IMR-90 (cell line): ENCODE measurements at regions not wholly inside any gene's neighbourhood (a gene's known extent, or its start where the extent isn't known, plus 50 kb on each side); places are given as distances from the start of the nearest gene placed in this dataset.

Source experiments
- ATAC-seq: fragments of 200-7000 bp; cut with Tn5 transposase; 2 replicates; pipeline ENCODE4 v1.9.1; 2020; ENCODE audit warnings: low read depth, mild to moderate bottlenecking, moderate library complexity
- BruUV-seq: library from RNA; stranded (reverse); fragments of 400-500 nt; replicated peaks from 2 replicates; lab custom pipeline; 2021; lab: Mats Ljungman, UMichigan
- CTCF ChIA-PET: fragments of 300-600 bp; formaldehyde crosslinking; extraction: SDS; loops from one replicate; lab custom pipeline; 2021; ENCODE audit warnings: antibody characterized with exemption; lab: Yijun Ruan, JAX
- POLR2A ChIA-PET: fragments of 300-600 bp; sonication (Branson Sonifier 250); formaldehyde crosslinking; loops from one replicate; lab custom pipeline; 2022; ENCODE audit warnings: antibody characterized with exemption; ENCODE audit not compliant: unreplicated experiment; lab: Charles Lee
- DNase-seq: peaks from one replicate; pipeline ENCODE4 v3.0.0; 2013
- H2AFZ ChIP-seq: replicated peaks from 2 replicates; pipeline ENCODE3; 2013; ENCODE audit warnings: low read length, mild to moderate bottlenecking; ENCODE audit not compliant: poor library complexity
- H2AK5ac ChIP-seq: 2 replicates; pipeline ENCODE4 v1.6.1; 2013; ENCODE audit warnings: low read depth, low read length, inconsistent platforms
- H2AK9ac ChIP-seq: replicated peaks from 2 replicates; pipeline ENCODE3; 2013; ENCODE audit warnings: mild to moderate bottlenecking, low read depth, low read length, moderate library complexity; ENCODE audit not compliant: poor library complexity
- H2BK120ac ChIP-seq: 2 replicates; pipeline ENCODE4 v1.6.1; 2013; ENCODE audit warnings: low read depth, low read length, inconsistent platforms
- H2BK15ac ChIP-seq: 3 replicates; pipeline ENCODE4 v1.6.1; 2013; ENCODE audit warnings: low read depth, low read length, inconsistent platforms
- H2BK20ac ChIP-seq: 2 replicates; pipeline ENCODE4 v1.6.1; 2013; ENCODE audit warnings: low read depth, mild to moderate bottlenecking, inconsistent platforms, low read length, moderate library complexity
- H2BK5ac ChIP-seq: 2 replicates; pipeline ENCODE4 v1.6.1; 2013; ENCODE audit warnings: mild to moderate bottlenecking, low read depth, low read length, inconsistent platforms; ENCODE audit not compliant: poor library complexity, severe bottlenecking
- H3K14ac ChIP-seq: replicated peaks from 2 replicates; pipeline ENCODE4 v1.6.1; 2013; ENCODE audit warnings: low read depth, low read length, inconsistent platforms
- H3K18ac ChIP-seq: 2 replicates; pipeline ENCODE4 v1.6.1; 2013; ENCODE audit warnings: low read depth, low read length, control low read depth
- H3K23ac ChIP-seq: 2 replicates; pipeline ENCODE4 v1.6.1; 2013; ENCODE audit warnings: low read depth, low read length, inconsistent platforms
- H3K27ac ChIP-seq: 2 replicates; pipeline ENCODE4 v1.5.1; 2013; ENCODE audit warnings: mild to moderate bottlenecking, control low read depth, low read length; ENCODE audit not compliant: insufficient read depth
- H3K27me3 ChIP-seq: 2 replicates; pipeline ENCODE4 v1.6.1; 2013; ENCODE audit warnings: low read length; ENCODE audit not compliant: control insufficient read depth, insufficient read depth
- H3K36me3 ChIP-seq: 2 replicates; pipeline ENCODE4 v1.6.1; 2013; ENCODE audit warnings: low read length, mixed read lengths; ENCODE audit not compliant: control insufficient read depth, insufficient read depth
- H3K4ac ChIP-seq: 2 replicates; pipeline ENCODE4 v1.6.1; 2013; ENCODE audit warnings: low read depth, low read length, inconsistent platforms
- H3K4me1 ChIP-seq: 2 replicates; pipeline ENCODE4 v1.6.1; 2013; ENCODE audit warnings: low read length, mixed read lengths; ENCODE audit not compliant: control insufficient read depth, insufficient read depth
- H3K4me2 ChIP-seq: 2 replicates; pipeline ENCODE4 v1.6.1; 2013; ENCODE audit warnings: low read depth, mild to moderate bottlenecking, control low read depth, low read length, moderate library complexity
- H3K4me3 ChIP-seq: 2 replicates; pipeline ENCODE4 v1.5.1; 2013; ENCODE audit warnings: low read depth, mild to moderate bottlenecking, control low read depth, low read length, moderate library complexity; ENCODE audit not compliant: insufficient read depth
- H3K56ac ChIP-seq: 2 replicates; pipeline ENCODE4 v1.6.1; 2013; ENCODE audit warnings: low read length, inconsistent platforms; ENCODE audit not compliant: insufficient read depth; ENCODE audit errors: extremely low read depth
- H3K79me1 ChIP-seq, 2 experiments: 2 replicates each; pipeline ENCODE4 v1.6.1; 2013; ENCODE audit warnings: low read length in 2 of 2, inconsistent platforms in 1 of 2, low read depth in 1 of 2
- H3K9ac ChIP-seq: 2 replicates; pipeline ENCODE4 v1.6.1; 2013; ENCODE audit warnings: low read depth, low read length, control low read depth
- H3K9me1 ChIP-seq: 2 replicates; pipeline ENCODE4 v1.6.1; 2013; ENCODE audit warnings: low read length, inconsistent platforms; ENCODE audit not compliant: insufficient read depth
- H3K9me3 ChIP-seq: 2 replicates; pipeline ENCODE4 v1.6.1; 2013; ENCODE audit warnings: low read length; ENCODE audit not compliant: control insufficient read depth, insufficient read depth
- H4K20me1 ChIP-seq: 2 replicates; pipeline ENCODE4 v1.6.1; 2013; ENCODE audit warnings: low read length, inconsistent platforms; ENCODE audit not compliant: insufficient read depth
- H4K5ac ChIP-seq: 2 replicates; pipeline ENCODE4 v1.6.1; 2013; ENCODE audit warnings: mild to moderate bottlenecking, low read depth, low read length, control low read depth
- H4K8ac ChIP-seq, 2 experiments: 2 replicates each; pipeline ENCODE4 v1.6.1; 2013; ENCODE audit warnings: low read depth in 2 of 2, low read length in 2 of 2, control low read depth in 1 of 2, inconsistent platforms in 1 of 2
- H4K91ac ChIP-seq: 2 replicates; pipeline ENCODE4 v1.6.1; 2013; ENCODE audit warnings: low read depth, low read length, inconsistent platforms; ENCODE audit not compliant: insufficient read depth
- BHLHE40 ChIP-seq: fragments of 150-350 bp; IDR thresholded peaks from 2 replicates; pipeline ENCODE4 v1.6.1; 2016; ENCODE audit warnings: mild to moderate bottlenecking, low read depth, low read length
- CEBPB ChIP-seq: IDR thresholded peaks from 2 replicates; pipeline ENCODE4 v1.6.1; 2012; ENCODE audit warnings: low read depth, low read length, improper control_type of control experiment
- CHD1 ChIP-seq: IDR thresholded peaks from 2 replicates; pipeline ENCODE4 v1.6.1; 2012; ENCODE audit warnings: low read depth, low read length, improper control_type of control experiment
- FOS ChIP-seq: fragments of 150-350 bp; IDR thresholded peaks from 2 replicates; pipeline ENCODE4 v1.6.1; 2016; ENCODE audit warnings: low read depth, low read length
- MAFK ChIP-seq: IDR thresholded peaks from 2 replicates; pipeline ENCODE4 v1.6.1; 2012; ENCODE audit warnings: low read depth, low read length, improper control_type of control experiment
- MAZ ChIP-seq: IDR thresholded peaks from 2 replicates; pipeline ENCODE4 v1.6.1; 2012; ENCODE audit warnings: low read depth, mild to moderate bottlenecking, low read length, improper control_type of control experiment, moderate library complexity, borderline replicate concordance
- MXI1 ChIP-seq: IDR thresholded peaks from 2 replicates; pipeline ENCODE4 v1.6.1; 2012; ENCODE audit warnings: low read depth, mild to moderate bottlenecking, low read length, moderate library complexity, borderline replicate concordance
- NFE2L2 ChIP-seq: fragments of 150-350 bp; IDR thresholded peaks from 2 replicates; pipeline ENCODE4 v1.6.1; 2016; ENCODE audit warnings: low read depth, mild to moderate bottlenecking, low read length
- POLR2A ChIP-seq: IDR thresholded peaks from 2 replicates; pipeline ENCODE4 v1.6.1; 2012; ENCODE audit warnings: mild to moderate bottlenecking, low read depth, low read length
- RAD21 ChIP-seq: IDR thresholded peaks from 2 replicates; pipeline ENCODE4 v1.6.1; 2012; ENCODE audit warnings: low read length, improper control_type of control experiment
- RCOR1 ChIP-seq: IDR thresholded peaks from 2 replicates; pipeline ENCODE4 v1.6.1; 2012; ENCODE audit warnings: mild to moderate bottlenecking, low read length, improper control_type of control experiment; ENCODE audit not compliant: insufficient replicate concordance
- RFX5 ChIP-seq: IDR thresholded peaks from 2 replicates; pipeline ENCODE4 v1.8.0; 2012; ENCODE audit warnings: low read depth, mild to moderate bottlenecking, low read length, moderate library complexity
- SMC3 ChIP-seq: fragments of 150-350 bp; IDR thresholded peaks from 2 replicates; pipeline ENCODE4 v1.6.1; 2016; ENCODE audit warnings: low read depth, mild to moderate bottlenecking, antibody characterized with exemption, low read length, moderate library complexity
- WGBS, 2 experiments: methylation state at CpG; one replicate each; pipeline versions ENCODE4 v1.1.5 to v1.1.7; 2013; ENCODE audit warnings: missing lambda C conversion rate in 2 of 2; ENCODE audit not compliant: insufficient read length in 1 of 2; ENCODE audit errors: extremely low coverage in 2 of 2; 5-methylcytosine and 5-hydroxymethylcytosine counted together
- dilution Hi-C: fragments of 300-500 bp; cut with HindIII; formaldehyde crosslinking; loops from one replicate; pipeline ENCODE4 v1.14.3; 2018; ENCODE audit warnings: low sequenced_read_pairs; ENCODE audit not compliant: unreplicated experiment
- in situ Hi-C: fragments of 300-500 bp; cut with MboI; formaldehyde crosslinking; loops from 3 replicates; pipeline ENCODE4 v1.14.3; 2019; ENCODE audit warnings: low sequenced_read_pairs, inconsistent platforms, mixed read lengths
- intact Hi-C: fragments of 100-400 bp; cut with micrococcal nuclease; formaldehyde crosslinking; loops from 2 replicates; pipeline ENCODE4 v1.10.0; 2022
- TF ChIP-seq, protein P1 (sequence below): fragments of 150-350 bp; IDR thresholded peaks from 2 replicates; pipeline ENCODE4 v1.6.1; 2017; ENCODE audit warnings: mild to moderate bottlenecking, antibody characterized with exemption, low read length, low read depth
- TF ChIP-seq, protein P2 (sequence below): fragments of 150-350 bp; IDR thresholded peaks from 2 replicates; pipeline ENCODE4 v1.6.1; 2016; ENCODE audit warnings: low read depth, mild to moderate bottlenecking, low read length, moderate library complexity, borderline replicate concordance
- TF ChIP-seq, protein P3 (sequence below): conservative IDR thresholded peaks from 2 replicates; pipeline ENCODE4 v1.5.1; 2012; ENCODE audit warnings: mild to moderate bottlenecking, low read depth, low read length, improper control_type of control experiment

DNA sequence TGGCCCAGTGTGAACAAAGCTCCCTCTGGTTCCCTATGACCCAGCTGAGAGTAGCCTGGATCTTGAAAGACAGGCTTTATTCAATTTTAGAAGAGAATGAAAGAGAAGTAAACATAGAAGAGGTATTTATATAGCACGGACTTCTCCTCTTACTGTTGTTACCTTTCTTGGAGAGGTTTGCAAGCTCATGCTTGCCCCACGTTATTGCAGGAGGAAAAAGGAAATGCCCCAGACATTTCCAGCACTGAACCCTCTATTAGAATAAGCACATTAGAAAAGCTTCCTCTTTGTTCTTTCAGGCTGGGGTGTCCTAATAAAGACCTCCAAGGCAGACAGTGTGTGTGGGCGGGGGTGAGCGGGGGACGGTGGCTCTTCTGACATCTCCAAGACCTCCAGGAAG lies 98.7 kb upstream of the AGBL1 start:
- Histone ChIP-seq H2BK15ac (no peak overlapping the region), H2AFZ (no peak overlapping the region), H3K9me1 (no peaks in the 10 kb centered on the region), H2AK9ac (no peak overlapping the region), H3K4ac (no peak overlapping the region), H3K27me3 (no peaks in the 10 kb centered on the region), H4K5ac (no peak overlapping the region), H3K4me2 (no peak overlapping the region), H4K20me1 (no peaks in the 10 kb centered on the region), H2AK5ac (no peak overlapping the region), H3K27ac (no peak overlapping the region), H3K56ac (no peak overlapping the region), H3K36me3 (no peaks in the 10 kb centered on the region), H2BK120ac (no peak overlapping the region), H2BK5ac (no peak overlapping the region), H3K79me1 (no peaks in the 10 kb centered on the region), H4K8ac (no peak overlapping the region), H3K23ac (no peak overlapping the region), H4K91ac (no peak overlapping the region), H3K4me3 (no peak overlapping the region), H2BK20ac (no peak overlapping the region), H3K14ac (no peak overlapping the region), H3K18ac (no peak overlapping the region), H3K4me1 (no peaks in the 10 kb centered on the region), H3K9me3 (peaks cover 28% of the 10 kb centered on the region), H3K9ac (no peak overlapping the region)
- ATAC-seq (no peak), DNase-seq (no peak)
- WGBS, 2 experiments = no CpG with 5 or more reads among the region's 5 CpGs
- intact Hi-C loops (no loop called here), dilution Hi-C loops (no loop called here), in situ Hi-C loops (no loop called here)
- ChIA-PET CTCF (no interaction called here), POLR2A (no interaction called here)
- no peak for TF ChIP-seq SMC3
- no peak for TF ChIP-seq BHLHE40
- TF ChIP-seq, protein P1, sequence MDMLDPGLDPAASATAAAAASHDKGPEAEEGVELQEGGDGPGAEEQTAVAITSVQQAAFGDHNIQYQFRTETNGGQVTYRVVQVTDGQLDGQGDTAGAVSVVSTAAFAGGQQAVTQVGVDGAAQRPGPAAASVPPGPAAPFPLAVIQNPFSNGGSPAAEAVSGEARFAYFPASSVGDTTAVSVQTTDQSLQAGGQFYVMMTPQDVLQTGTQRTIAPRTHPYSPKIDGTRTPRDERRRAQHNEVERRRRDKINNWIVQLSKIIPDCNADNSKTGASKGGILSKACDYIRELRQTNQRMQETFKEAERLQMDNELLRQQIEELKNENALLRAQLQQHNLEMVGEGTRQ = no peak
- no peak for TF ChIP-seq RAD21
- no peak for TF ChIP-seq CEBPB
- TF ChIP-seq, protein P2, sequence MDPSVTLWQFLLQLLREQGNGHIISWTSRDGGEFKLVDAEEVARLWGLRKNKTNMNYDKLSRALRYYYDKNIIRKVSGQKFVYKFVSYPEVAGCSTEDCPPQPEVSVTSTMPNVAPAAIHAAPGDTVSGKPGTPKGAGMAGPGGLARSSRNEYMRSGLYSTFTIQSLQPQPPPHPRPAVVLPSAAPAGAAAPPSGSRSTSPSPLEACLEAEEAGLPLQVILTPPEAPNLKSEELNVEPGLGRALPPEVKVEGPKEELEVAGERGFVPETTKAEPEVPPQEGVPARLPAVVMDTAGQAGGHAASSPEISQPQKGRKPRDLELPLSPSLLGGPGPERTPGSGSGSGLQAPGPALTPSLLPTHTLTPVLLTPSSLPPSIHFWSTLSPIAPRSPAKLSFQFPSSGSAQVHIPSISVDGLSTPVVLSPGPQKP = no peak
- TF ChIP-seq POLR2A = no peak
- no peak for TF ChIP-seq RCOR1
- TF ChIP-seq NFE2L2 = no peak
- TF ChIP-seq FOS = no peak
- TF ChIP-seq MAZ = no peak
- TF ChIP-seq MAFK = no peak
- TF ChIP-seq, protein P3, sequence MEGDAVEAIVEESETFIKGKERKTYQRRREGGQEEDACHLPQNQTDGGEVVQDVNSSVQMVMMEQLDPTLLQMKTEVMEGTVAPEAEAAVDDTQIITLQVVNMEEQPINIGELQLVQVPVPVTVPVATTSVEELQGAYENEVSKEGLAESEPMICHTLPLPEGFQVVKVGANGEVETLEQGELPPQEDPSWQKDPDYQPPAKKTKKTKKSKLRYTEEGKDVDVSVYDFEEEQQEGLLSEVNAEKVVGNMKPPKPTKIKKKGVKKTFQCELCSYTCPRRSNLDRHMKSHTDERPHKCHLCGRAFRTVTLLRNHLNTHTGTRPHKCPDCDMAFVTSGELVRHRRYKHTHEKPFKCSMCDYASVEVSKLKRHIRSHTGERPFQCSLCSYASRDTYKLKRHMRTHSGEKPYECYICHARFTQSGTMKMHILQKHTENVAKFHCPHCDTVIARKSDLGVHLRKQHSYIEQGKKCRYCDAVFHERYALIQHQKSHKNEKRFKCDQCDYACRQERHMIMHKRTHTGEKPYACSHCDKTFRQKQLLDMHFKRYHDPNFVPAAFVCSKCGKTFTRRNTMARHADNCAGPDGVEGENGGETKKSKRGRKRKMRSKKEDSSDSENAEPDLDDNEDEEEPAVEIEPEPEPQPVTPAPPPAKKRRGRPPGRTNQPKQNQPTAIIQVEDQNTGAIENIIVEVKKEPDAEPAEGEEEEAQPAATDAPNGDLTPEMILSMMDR = no peak
- no peak for TF ChIP-seq RFX5
- TF ChIP-seq MXI1 = no peak
- no peak for TF ChIP-seq CHD1
- no TSS peak for BruUV-seq
